ENCODE measurements at regions not wholly inside any gene's neighbourhood (a gene's known extent, or its start where the extent isn't known, plus 50 kb on each side); places are given as distances from the start of the nearest gene placed in this dataset.

GRCh38 chr3:89813500-89813899 is 706.1 kb downstream of the EPHA3 start:
- TF ChIP-seq SAP30 (IDR thresholded peaks at IDR 0.05; ENCODE audit: insufficient read depth, insufficient replicate concordance, low read length) (no peak), EZH2 (IDR thresholded peaks at IDR 0.05; ENCODE audit: low read depth, low read length, severe bottlenecking) (no peak), TAF1 (IDR thresholded peaks at IDR 0.05; ENCODE audit: low read depth, low read length) (no peak), POLR2AphosphoS5 (IDR thresholded peaks at IDR 0.05; ENCODE audit: low read depth, low read length) (no peak), JUN (IDR thresholded peaks at IDR 0.05; ENCODE audit: low read depth, low read length) (no peak), SRF (IDR thresholded peaks at IDR 0.05; ENCODE audit: low read depth, low read length) (no peak), TEAD4 (IDR thresholded peaks at IDR 0.05; ENCODE audit: low read depth, low read length) (no peak), USF2 (IDR thresholded peaks at IDR 0.05; ENCODE audit: low read length) (no peak)
- TF ChIP-seq, protein P1, sequence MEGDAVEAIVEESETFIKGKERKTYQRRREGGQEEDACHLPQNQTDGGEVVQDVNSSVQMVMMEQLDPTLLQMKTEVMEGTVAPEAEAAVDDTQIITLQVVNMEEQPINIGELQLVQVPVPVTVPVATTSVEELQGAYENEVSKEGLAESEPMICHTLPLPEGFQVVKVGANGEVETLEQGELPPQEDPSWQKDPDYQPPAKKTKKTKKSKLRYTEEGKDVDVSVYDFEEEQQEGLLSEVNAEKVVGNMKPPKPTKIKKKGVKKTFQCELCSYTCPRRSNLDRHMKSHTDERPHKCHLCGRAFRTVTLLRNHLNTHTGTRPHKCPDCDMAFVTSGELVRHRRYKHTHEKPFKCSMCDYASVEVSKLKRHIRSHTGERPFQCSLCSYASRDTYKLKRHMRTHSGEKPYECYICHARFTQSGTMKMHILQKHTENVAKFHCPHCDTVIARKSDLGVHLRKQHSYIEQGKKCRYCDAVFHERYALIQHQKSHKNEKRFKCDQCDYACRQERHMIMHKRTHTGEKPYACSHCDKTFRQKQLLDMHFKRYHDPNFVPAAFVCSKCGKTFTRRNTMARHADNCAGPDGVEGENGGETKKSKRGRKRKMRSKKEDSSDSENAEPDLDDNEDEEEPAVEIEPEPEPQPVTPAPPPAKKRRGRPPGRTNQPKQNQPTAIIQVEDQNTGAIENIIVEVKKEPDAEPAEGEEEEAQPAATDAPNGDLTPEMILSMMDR (IDR thresholded peaks at IDR 0.05; ENCODE audit: control extremely low read depth in 1 of 3, insufficient read depth in 1 of 3, low read depth in 1 of 3, low read length in 3 of 3), result no peak

Data from H1 (cell line).